ENCODE measurements at regions not wholly inside any gene's neighbourhood (a gene's known extent, or its start where the extent isn't known, plus 50 kb on each side); places are given as distances from the start of the nearest gene placed in this dataset.
A peak's percentile ranks its signal among the peaks of the same experiment; 100 is the strongest.

DNA sequence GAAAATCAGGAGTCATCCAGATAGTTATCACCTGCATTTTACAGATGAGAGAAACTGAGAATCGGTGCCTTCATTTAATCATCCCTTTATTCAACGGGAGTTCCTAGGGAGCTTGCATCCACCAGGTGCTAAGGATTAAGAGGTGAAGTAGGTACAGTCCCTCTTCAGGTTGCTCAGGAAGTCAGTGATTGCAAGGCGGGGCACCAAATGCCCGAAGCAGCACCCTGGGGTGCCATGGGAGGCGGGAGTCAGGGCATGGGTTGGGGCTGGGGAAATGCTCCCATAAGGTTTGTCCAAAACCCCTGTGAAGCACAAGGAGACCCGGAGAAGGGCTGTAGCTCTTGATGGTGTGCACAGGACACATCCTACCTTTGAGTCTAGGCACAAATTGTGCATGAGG lies 98.8 kb upstream of the KLF4 start:
- DNase-seq (ENCODE audit: low read depth, low spot score): no peak
- H2AFZ ChIP-seq (ENCODE audit: control insufficient read depth, low read length): no peak overlapping the region
- no peak overlapping the region for H3K27ac ChIP-seq (ENCODE audit: control insufficient read depth, insufficient read depth, low read length)
- dilution Hi-C loops (cut with MboI; ENCODE audit: extremely low pct_ligation_motif_present, low sequenced_read_pairs): no loop called here
- no peaks in the 10 kb centered on the region for H3K9me1 ChIP-seq (ENCODE audit: control insufficient read depth, extremely low read depth, insufficient read depth, low read length)
- TF ChIP-seq, protein P1, sequence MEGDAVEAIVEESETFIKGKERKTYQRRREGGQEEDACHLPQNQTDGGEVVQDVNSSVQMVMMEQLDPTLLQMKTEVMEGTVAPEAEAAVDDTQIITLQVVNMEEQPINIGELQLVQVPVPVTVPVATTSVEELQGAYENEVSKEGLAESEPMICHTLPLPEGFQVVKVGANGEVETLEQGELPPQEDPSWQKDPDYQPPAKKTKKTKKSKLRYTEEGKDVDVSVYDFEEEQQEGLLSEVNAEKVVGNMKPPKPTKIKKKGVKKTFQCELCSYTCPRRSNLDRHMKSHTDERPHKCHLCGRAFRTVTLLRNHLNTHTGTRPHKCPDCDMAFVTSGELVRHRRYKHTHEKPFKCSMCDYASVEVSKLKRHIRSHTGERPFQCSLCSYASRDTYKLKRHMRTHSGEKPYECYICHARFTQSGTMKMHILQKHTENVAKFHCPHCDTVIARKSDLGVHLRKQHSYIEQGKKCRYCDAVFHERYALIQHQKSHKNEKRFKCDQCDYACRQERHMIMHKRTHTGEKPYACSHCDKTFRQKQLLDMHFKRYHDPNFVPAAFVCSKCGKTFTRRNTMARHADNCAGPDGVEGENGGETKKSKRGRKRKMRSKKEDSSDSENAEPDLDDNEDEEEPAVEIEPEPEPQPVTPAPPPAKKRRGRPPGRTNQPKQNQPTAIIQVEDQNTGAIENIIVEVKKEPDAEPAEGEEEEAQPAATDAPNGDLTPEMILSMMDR (optimal IDR thresholded peaks at IDR 0.05 in 1 of 3, IDR thresholded peaks at IDR 0.05 in 1 of 3, conservative IDR thresholded peaks at IDR 0.05 in 1 of 3; ENCODE audit: extremely low read depth in 1 of 3, insufficient read depth in 2 of 3, low read length in 3 of 3): no peak
- no peak for TF ChIP-seq EZH2 (IDR thresholded peaks at IDR 0.05; ENCODE audit: low read length)
- H3K9me3 ChIP-seq (ENCODE audit: control insufficient read depth, low read depth, low read length): no peaks in the 10 kb centered on the region
- H3K9ac ChIP-seq (ENCODE audit: control insufficient read depth, extremely low read depth, insufficient read depth, low read length): no peak overlapping the region
- H3K36me3 ChIP-seq (ENCODE audit: control insufficient read depth in 2 of 2, extremely low read depth in 1 of 2, insufficient read depth in 2 of 2, low read length in 2 of 2): no peaks in the 10 kb centered on the region
- no peak overlapping the region for H3K4me2 ChIP-seq (ENCODE audit: control insufficient read depth, extremely low read depth, insufficient read depth, low read depth, low read length)
- H3K4me1 ChIP-seq (ENCODE audit: control insufficient read depth, extremely low read depth, insufficient read depth, low read length): peaks cover 4% of the 10 kb centered on the region
- FAIRE-seq: no peak
- no peak overlapping the region for H3K4me3 ChIP-seq (ENCODE audit: control insufficient read depth in 2 of 3, extremely low read depth in 1 of 3, insufficient read depth in 2 of 3, low read depth in 1 of 3, low read length in 3 of 3)
- no peaks in the 10 kb centered on the region for H3K27me3 ChIP-seq (ENCODE audit: control insufficient read depth, extremely low read depth, insufficient read depth, low read length)
- H3K79me2 ChIP-seq (ENCODE audit: control insufficient read depth, insufficient read depth, low read length): no peaks in the 10 kb centered on the region
- H4K20me1 ChIP-seq (ENCODE audit: control insufficient read depth, extremely low read depth, insufficient read depth, low read length): no peaks in the 10 kb centered on the region

DNA sequence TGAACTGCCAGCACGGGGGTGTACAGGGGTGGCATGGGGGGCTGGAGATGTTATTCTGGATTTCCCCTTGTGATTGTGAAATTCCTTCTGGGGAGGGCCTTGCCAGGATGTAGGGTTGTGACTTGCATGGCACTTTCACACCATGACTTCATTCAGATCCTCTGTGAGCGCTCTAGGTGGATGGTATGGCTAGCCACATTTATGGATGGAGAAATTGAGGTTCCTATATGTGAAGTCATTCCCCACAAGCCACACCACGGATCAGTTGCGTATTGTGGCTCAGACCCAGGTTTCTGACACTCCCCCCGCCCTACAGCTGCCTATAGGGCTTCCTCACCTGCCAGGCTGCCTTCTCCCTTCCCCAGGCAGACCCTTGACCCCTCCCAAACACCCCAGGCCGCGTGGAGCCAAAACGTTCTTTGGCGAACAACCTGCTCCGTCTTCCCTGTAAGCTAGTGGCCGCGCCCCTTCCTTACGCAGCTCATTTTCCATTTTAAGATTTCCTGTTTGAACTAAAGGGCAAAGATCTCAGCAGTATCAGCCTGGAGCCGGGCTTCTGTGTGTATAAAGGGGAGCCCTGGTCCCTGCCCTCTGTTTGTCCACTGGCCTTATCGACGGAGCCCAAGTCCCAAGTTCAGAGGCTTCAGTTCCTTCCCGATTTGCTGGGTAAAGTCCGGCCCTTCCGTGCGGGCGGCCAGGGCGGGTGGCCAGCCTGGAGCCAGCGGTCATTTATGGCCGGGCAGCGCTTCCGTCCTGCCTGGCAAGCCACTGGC lies 97.8 kb upstream of the KLF4 start:
- DNase-seq (ENCODE audit: low read depth, low spot score) (no peak), FAIRE-seq (no peak)
- Histone ChIP-seq H3K9ac (ENCODE audit: control insufficient read depth, extremely low read depth, insufficient read depth, low read length) (no peak overlapping the region), H4K20me1 (ENCODE audit: control insufficient read depth, extremely low read depth, insufficient read depth, low read length) (no peaks in the 10 kb centered on the region), H3K79me2 (ENCODE audit: control insufficient read depth, insufficient read depth, low read length) (no peaks in the 10 kb centered on the region), H3K36me3 (ENCODE audit: control insufficient read depth in 2 of 2, extremely low read depth in 1 of 2, insufficient read depth in 2 of 2, low read length in 2 of 2) (no peaks in the 10 kb centered on the region), H3K9me3 (ENCODE audit: control insufficient read depth, low read depth, low read length) (no peaks in the 10 kb centered on the region), H3K4me3 (ENCODE audit: control insufficient read depth in 2 of 3, extremely low read depth in 1 of 3, insufficient read depth in 2 of 3, low read depth in 1 of 3, low read length in 3 of 3) (no peak overlapping the region), H3K4me1 (ENCODE audit: control insufficient read depth, extremely low read depth, insufficient read depth, low read length) (peaks cover 4% of the 10 kb centered on the region), H2AFZ (ENCODE audit: control insufficient read depth, low read length) (peak overlapping the region; percentile 78), H3K4me2 (ENCODE audit: control insufficient read depth, extremely low read depth, insufficient read depth, low read depth, low read length) (peak overlapping the region; percentile 17), H3K27me3 (ENCODE audit: control insufficient read depth, extremely low read depth, insufficient read depth, low read length) (no peaks in the 10 kb centered on the region), H3K27ac (ENCODE audit: control insufficient read depth, insufficient read depth, low read length) (no peak overlapping the region), H3K9me1 (ENCODE audit: control insufficient read depth, extremely low read depth, insufficient read depth, low read length) (no peaks in the 10 kb centered on the region)
- dilution Hi-C loops (cut with MboI; ENCODE audit: extremely low pct_ligation_motif_present, low sequenced_read_pairs): no loop called here
- TF ChIP-seq EZH2 (IDR thresholded peaks at IDR 0.05; ENCODE audit: low read length): no peak
- TF ChIP-seq, protein P1 (optimal IDR thresholded peaks at IDR 0.05 in 1 of 3, IDR thresholded peaks at IDR 0.05 in 1 of 3, conservative IDR thresholded peaks at IDR 0.05 in 1 of 3; ENCODE audit: extremely low read depth in 1 of 3, insufficient read depth in 2 of 3, low read length in 3 of 3): no peak

Measured in keratinocyte (primary cell).